HG03064 (cell line): ENCODE measurements at regions not wholly inside any gene's neighbourhood (a gene's known extent, or its start where the extent isn't known, plus 50 kb on each side); places are given as distances from the start of the nearest gene placed in this dataset.

Source experiments
- ATAC-seq: cut with Tn5 transposase; IDR thresholded peaks from one replicate; pipeline ENCODE4 v1.9.1; 2021; ENCODE audit warnings: low read depth; ENCODE audit not compliant: unreplicated experiment

GRCh38 chr6:80674669-80675068 is 568.2 kb downstream of the BCKDHB start:
- no peak for ATAC-seq

GRCh38 chr6:80673367-80673766 is 566.9 kb downstream of the BCKDHB start:
- ATAC-seq, result no peak

- ATAC-seq, result no peak
These were observed 560.5 kb downstream of the BCKDHB start for GRCh38 chr6:80667006-80667405.

- no peak for ATAC-seq
These were observed 552.5 kb downstream of the BCKDHB start for GRCh38 chr6:80658926-80659325.

GRCh38 chr6:80647156-80647555 is 540.7 kb downstream of the BCKDHB start:
- no peak for ATAC-seq

- no peak for ATAC-seq
These were observed 537.4 kb downstream of the BCKDHB start for GRCh38 chr6:80643881-80644280.

GRCh38 chr6:80642452-80642851 is 536.0 kb downstream of the BCKDHB start:
- no peak for ATAC-seq

- ATAC-seq, result no peak
These were observed 535.1 kb downstream of the BCKDHB start for GRCh38 chr6:80641591-80641990.

- no peak for ATAC-seq
These were observed 533.7 kb downstream of the BCKDHB start for GRCh38 chr6:80640176-80640575.

- ATAC-seq, result no peak
These were observed 532.7 kb downstream of the BCKDHB start for GRCh38 chr6:80639181-80639629.

- peak; percentile 89 for ATAC-seq
These were observed 532.0 kb downstream of the BCKDHB start for GRCh38 chr6:80638213-80639055.

GRCh38 chr6:80637312-80637711 is 530.8 kb downstream of the BCKDHB start:
- ATAC-seq, result no peak

- ATAC-seq, result no peak
These were observed 530.2 kb downstream of the BCKDHB start for GRCh38 chr6:80636689-80637088.

- no peak for ATAC-seq
These were observed 526.9 kb downstream of the BCKDHB start for GRCh38 chr6:80633412-80633811.

- ATAC-seq, result no peak
These were observed 518.9 kb downstream of the BCKDHB start for GRCh38 chr6:80625405-80625804.

GRCh38 chr6:80623066-80623815 is 516.8 kb downstream of the BCKDHB start:
- ATAC-seq, result no peak

- no peak for ATAC-seq
These were observed 516.2 kb downstream of the BCKDHB start for GRCh38 chr6:80622641-80623040.

- no peak for ATAC-seq
These were observed 512.5 kb downstream of the BCKDHB start for GRCh38 chr6:80618953-80619352.

GRCh38 chr6:80610846-80611245 is 504.4 kb downstream of the BCKDHB start:
- ATAC-seq, result no peak

- ATAC-seq, result no peak
These were observed 502.4 kb downstream of the BCKDHB start for GRCh38 chr6:80608881-80609280.

- no peak for ATAC-seq
These were observed 501.4 kb downstream of the BCKDHB start for GRCh38 chr6:80607811-80608391.
